GM21717 (cell line): ENCODE measurements at regions not wholly inside any gene's neighbourhood (a gene's known extent, or its start where the extent isn't known, plus 50 kb on each side); places are given as distances from the start of the nearest gene placed in this dataset.
"Not testable (repeated sequence)": the region's sequence is repeated elsewhere in the genome, so short reads cannot be mapped to it uniquely, and the experiment has no call there.

Source experiments
- ATAC-seq: cut with Tn5 transposase; IDR thresholded peaks from one replicate; pipeline ENCODE4 v1.9.1; 2021; ENCODE audit warnings: mild to moderate bottlenecking, moderate library complexity; ENCODE audit not compliant: unreplicated experiment

DNA sequence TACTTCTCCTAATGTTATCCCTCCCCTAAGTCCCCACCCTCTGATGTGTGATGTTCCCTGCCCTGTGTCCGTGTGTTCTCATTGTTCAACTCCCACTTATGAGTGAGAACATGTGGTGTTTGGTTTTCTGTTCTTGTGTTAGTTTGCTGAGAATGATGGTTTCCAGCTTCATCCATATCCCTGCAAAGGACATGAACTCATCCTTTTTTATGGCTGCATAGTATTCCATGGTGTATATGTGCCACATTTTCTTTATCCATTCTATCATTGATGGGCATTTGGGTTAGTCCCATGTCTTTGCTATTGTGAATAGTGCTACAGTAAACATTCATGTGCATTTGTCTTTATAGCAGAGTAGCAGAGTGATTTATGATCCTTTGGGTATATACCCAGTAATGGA lies 613.8 kb upstream of the KIF2B start:
- ATAC-seq: not testable (repeated sequence)

DNA sequence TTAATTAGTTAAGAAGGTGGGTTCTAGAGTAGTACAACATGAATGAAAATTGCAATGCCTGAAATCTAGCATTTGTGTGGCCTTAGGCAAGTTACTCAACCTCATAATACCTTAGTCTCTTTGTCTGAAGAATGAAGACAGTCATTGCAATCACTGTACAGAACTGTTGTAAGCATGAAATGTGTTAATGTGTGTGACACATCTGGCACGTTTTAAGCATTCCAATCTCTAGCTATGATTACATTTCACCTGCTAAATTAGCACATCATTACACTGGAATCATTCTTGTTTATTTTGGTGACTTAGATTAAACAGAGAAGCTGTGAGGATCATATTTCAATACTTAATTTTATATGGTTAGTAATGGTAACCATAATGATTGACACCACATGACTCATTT lies 629.7 kb upstream of the KIF2B start:
- no peak for ATAC-seq

DNA sequence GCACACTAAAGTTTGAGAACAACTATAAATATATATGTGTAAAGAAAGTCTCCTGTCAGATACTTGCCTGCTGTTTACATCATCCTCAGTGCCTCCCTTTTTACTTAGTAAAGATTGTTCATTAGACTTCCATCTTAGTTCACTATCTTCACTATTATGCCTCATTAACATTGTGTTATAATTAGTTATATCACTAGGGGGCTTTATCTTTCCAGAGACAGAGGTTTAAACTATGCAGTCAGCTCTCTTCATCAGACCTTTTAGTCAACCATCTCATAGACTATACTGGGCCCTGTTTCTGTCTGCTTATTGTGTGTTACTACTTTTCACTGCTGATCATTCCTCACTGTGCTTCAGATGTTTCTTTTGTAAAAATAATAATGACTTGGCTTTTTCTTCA lies 630.8 kb upstream of the KIF2B start:
- no peak for ATAC-seq

DNA sequence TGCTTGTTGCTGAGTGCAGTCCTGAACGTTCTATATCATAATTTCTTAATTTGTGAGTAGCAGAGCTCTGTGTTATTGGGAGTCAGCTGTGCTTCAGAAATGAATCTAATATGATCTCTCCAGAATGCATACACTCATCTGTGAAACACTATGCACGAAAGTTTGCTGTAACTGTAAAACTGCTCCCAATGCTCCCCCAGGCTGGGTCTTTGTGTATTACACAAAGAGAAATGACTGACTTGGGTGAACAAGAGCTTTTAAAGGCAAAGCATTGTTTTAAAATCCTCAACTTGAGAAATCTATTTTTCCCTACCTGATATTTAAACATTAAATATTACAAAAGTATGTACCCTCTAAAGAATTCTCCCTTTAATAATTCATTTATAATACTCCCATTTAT lies 636.7 kb upstream of the KIF2B start:
- ATAC-seq: no peak

DNA sequence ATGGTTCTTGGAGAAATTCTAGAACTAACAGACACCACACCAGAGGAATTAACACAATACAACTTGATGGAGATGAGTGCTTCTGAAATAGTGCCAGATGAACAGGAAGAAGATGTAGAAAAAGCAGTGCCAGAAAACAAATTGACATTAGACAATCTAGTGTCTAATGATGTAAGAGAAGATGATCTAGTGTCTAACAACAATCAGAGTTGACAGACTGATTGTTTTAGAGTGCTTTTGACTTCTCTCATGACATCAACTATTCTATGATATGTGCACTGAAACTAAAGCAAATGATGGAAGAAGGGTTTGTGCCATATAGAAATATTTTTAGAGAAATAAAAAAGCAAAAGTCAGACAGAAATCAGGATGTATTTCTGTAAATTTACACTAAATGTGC lies 646.1 kb upstream of the KIF2B start:
- no peak for ATAC-seq

DNA sequence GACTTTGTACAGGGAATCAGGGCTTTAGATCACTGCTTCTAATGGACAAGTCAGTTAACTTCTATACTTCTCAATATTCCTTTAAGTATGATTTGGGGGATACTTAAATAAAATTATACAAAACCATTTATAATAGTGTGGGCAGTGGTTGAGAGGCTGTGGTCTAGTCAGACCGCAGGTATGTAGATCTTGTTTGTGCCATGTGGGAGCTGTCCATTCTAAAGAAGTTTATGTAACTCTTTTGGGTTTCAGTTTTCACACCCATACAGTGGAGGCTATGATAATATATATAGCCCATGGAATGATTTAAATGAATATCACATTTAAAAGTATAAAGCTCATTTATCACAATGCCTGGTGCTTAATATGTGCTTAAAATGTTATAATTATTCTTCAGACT lies 654.3 kb upstream of the KIF2B start:
- no peak for ATAC-seq

DNA sequence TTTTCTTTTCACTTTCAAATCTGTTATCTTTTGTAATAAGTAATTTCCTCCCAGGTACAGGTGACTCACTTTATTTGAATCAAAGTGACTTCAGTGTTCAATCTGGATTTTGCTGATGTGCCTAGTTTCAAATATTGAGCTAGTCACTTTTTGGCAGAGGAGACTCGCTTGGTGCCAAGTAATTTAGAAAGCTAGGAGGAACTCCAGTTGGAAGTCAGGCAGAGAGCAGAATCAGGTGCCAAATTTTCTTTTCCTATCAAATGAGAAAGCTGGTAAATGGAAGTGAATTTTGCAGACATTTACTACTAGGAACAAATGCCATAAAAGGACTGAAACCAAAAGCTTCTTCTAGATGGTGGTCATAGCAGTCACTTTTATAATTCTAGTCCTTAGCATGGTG lies 656.0 kb upstream of the KIF2B start:
- ATAC-seq: no peak

DNA sequence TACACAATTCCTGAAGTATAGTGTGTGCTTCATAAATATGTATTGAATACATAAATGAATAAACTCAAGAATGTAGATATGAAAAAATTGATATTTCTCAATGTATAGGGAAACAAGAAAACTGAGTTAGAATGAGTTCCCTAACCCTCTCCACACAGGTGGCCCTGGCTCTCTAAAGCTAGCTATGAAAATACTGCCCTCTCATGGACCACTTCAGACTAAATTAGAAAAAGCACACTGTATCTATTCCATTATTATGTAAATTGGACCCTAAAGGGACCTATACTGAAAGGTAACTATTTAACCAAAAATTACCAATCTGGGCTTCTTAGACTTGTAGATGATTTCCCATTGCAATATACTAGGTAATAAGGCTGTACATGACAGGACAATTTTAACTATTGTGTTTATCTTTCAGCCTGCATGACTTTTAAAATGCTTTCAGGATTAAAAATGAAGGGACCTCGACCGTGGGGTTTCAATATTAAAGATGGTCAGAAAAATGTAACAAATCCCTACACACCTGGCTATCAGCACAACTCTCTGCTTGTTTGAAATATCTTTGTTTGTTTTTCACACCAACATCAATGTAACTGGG lies 672.5 kb upstream of the KIF2B start:
- no peak for ATAC-seq

DNA sequence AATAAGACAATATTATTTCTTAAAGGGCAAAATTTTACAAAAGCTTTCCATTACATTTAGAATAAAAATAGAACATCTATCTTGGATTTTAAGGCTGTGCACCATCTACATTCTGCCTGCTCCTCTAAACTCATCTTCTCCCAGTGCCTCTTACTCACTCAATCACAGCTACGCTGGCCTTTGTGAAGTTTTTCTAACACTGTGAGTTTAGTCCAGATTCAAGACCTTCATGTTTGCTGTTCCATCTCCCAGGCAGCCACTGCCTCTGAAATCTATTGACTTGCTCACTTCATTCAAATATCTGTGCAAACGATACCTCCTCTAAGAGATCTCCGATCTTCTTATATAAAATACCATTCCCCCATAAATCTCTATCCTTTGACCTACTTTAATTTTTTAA lies 673.4 kb upstream of the KIF2B start:
- no peak for ATAC-seq

DNA sequence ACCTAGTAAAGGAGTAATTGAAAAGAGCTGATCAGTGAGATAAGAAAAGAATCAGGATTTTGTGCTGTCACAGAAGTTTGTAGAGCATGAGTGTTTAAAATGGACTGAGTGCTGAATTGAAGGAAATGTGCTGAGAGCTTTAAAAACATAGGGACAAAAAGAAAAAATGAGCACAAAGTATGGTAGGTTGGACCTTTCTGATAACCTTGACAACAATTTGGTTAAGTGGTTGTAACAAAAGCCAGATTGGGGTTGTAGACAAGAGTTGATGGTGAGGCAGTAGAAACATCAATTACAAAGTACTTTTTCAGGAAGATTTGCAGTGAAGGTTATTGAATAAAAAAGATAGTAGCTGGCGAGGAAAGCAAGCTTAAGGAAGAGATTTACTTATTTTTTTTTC lies 674.7 kb upstream of the KIF2B start:
- no peak for ATAC-seq

DNA sequence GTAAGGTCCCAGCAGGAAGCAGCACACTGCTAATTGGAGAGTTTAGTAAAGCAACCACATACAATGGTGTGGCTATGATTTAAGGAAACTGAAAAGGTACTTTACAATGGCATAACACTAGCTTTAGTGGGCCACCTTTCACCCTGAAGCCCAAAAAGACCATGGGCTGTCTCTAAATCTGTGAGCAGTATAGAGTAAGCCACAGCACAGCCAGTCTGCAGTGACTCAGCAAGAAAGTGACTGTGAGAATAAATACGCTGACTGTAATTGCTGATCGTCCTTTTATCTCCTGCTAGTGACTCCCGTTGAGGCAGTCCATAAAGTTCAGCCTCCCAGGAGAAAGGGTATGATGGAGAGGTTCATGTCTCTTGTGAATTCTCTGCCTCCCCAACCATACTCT lies 679.8 kb upstream of the KIF2B start:
- ATAC-seq: no peak

DNA sequence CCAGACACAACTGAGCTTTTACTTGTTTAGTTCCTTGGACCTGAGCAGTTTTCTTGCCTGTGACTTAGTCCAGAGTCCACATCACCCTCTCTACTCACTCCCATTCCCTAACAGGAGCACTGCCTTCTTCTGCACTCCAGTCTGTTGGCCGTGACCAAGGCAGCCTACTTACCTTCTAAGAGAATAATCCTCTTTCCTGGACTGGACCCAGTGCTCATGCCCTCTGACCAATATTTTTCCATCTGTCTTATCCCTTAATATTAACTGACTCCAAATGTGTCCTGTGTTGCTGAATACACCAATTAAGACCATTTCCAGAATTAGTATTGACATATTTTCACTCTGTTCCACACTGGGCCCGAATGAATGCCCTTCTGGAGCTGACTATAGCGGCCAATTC lies 681.0 kb upstream of the KIF2B start:
- no peak for ATAC-seq

DNA sequence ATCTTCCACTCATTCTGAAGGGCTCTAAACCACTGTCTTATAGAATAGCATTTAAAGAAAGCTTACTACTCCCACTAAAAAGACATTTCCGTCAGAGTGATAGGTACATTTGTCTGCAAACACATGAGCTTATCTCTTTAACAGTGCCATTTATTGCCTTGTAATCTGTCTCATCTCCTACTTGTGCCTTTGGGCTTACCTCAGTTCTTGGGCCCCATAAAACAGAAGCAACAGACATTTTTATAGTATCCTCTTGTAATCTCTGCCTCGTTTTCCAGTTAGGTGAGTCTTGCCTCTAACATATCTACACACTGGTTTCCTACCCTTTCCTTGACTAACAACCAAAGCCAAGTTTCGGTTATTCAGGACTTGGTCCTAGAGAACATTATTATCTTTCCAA lies 681.4 kb upstream of the KIF2B start:
- ATAC-seq: no peak

DNA sequence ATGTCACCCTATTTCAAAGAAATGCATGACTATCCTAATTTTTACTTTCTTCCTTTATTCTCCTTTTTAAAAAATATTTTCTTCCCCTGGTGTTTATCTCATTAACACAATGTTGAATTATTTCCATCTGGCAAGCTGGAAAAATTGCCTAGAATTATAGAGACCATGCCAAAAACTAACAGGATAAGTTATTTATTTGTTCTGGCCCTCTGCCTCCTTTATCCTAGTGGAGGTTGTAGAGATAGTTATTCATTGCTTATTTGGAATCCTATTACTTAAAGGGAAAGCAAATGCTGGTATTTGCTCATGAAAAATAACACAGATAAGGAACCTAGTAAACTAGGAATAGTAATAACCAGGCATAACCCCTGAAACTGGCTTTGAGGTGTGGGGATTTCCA lies 684.9 kb upstream of the KIF2B start:
- no peak for ATAC-seq

DNA sequence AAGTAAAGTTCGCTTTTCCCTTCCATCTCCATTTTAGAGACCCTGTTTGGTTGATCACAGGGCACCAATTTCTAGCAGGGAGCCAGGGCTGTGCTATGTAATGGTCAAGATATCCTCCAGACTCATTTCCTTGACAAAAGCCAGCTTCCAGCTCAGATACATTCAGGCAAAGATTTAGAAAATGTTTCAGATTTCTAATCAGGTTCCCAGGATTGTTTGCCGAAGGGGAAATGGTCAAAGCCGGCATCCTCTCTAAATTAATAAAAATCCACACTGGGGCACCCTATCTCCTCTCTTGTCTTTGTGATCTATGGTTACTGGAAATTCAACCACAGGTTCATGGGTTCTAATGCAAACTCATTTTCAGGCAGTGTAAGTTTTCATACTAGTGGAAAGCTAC lies 686.8 kb upstream of the KIF2B start:
- ATAC-seq: no peak

DNA sequence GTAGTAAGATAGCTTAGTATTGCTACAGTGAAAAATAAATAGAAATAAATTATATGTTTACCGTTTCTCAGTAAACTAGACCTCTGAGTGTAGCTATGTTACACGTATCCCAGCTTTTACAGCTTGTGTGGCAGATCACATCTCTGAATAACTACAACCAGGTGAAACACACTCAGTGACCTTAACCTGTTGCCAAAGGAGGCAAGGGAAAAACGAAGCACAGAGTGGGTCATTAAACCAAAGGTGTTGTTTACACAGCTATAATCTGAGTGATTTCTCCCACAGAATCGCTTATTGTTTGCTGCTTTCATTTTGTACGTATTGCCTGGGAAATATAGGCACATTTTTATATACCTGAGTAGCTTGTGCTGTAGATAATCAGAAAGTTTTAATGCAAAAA lies 688.2 kb upstream of the KIF2B start:
- no peak for ATAC-seq

DNA sequence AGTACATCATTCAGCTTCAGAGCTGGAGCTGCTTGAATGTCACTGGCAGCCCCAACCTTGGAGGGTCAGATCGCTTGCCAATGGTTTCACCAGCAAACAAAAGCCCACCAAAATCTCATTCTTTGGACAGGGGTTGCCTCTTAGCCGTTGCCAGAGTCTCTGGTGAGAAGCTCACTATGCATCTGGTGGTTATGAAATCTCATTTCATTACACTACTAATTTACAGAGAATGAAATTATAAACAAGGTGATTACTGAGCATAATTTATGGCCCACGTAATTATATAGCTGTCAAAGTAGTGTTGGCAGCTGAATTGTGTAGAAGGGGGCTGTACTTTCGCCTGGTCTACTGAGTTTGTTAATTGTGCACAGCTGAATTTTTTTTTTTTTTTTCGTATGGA lies 688.9 kb upstream of the KIF2B start:
- ATAC-seq: no peak

DNA sequence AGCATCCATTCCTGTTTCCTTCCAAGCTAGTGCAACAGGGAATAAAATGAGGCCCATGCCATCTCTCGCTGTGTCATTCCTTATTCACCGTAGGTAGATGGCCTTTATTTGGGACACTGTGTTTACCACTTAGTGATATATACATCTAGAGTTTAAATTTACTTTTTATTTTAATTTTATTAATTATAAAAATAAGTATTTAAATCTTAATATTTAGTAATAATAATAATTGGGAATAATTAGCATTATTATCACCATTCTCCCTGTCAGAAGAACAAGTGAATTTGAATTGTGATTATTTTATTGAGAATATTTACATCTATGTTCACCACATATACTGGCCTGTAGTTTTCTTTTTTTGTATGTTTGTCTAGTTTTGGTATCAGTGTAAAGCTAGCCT lies 692.9 kb upstream of the KIF2B start:
- ATAC-seq: no peak

DNA sequence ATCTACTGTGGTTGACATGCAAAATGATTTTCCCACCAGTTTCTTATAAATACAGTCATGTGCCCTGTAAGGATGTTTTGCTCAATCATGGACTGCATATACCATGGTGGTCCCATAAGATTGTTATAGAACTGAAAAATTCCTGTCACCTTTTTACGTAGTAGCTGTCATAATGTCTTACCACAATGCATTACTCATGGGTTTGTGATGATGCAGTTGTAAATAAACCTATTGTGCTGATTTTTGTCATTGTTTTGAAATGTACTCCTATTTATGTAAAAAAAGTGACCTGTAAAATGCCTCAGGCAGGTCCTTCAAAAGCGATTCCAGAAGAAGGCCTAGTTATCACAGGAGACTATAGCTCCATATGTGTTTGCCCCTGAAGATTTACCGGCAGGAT lies 695.4 kb upstream of the KIF2B start:
- ATAC-seq: no peak

DNA sequence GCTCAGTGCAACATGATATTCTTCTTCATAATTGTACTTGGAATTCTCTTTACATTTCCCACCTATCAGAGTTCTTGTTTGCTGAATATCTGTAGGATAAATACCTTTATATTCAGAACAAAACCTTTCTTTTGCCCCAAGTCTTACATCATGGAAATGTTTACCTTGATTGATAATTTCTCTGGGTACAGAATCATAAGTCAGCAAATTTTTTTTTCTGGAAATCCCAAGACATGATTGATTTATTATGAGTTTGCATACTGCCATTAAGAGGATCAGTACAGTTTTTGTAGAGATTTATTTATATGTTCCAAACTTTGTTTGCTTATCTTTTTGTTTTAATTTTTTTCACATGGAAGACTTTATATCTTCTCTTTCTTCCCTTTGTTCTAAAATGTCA lies 699.8 kb upstream of the KIF2B start:
- ATAC-seq: no peak

DNA sequence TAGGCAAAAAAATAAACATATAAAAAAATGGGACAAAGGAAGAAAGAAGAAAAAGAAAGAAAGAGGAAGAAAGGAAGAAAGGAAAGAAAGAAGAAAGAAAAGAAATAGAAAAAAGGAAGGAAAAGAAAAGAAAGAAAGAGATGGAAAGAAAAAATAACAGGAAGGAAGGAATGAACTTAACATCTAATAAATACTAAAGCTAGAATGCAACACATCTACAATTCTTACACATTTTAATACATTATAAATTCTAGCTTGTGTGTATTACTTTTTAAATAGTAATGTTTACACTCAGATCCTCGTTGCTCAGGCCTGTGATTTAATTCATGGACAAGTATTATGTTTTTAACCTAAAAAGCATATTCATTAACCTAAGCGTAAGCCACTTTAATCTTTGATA lies 703.0 kb upstream of the KIF2B start:
- ATAC-seq: no peak

DNA sequence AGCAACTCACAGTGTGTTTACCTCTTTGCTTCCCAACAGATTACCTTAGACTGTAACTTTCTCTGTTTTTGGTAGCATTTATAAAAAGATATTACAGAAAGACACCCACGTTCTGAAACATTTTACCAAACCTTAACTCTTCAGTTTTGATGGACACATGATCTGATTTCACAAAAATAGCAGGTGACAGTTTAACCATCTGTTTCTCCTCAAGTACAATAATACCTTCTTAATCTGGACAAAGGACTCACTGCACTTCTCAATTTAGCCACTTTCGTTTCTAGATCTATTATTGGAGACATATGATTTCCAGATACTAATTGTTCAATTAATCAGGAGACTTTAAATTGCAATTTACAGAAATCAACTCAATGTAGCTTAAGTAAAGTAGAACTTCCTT lies 703.8 kb upstream of the KIF2B start:
- no peak for ATAC-seq

DNA sequence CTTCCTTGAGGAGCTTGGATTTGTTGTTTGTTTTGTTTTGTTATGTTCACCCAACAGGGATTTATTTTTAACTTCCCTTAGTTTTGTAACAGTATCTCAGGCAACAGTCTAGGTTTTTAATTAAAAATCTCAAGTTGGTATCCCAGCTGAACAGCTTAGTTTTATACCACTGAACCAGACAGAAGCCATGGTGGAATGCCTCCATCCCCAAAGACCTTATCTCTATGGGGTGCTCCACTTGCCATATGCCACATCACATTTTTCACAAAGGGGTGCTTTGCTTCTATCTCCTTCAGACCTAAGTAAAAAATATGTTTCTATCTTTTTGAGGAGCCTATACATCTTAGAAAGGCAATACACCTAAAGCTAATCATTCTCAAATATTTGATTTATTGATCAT lies 715.8 kb upstream of the KIF2B start:
- no peak for ATAC-seq

DNA sequence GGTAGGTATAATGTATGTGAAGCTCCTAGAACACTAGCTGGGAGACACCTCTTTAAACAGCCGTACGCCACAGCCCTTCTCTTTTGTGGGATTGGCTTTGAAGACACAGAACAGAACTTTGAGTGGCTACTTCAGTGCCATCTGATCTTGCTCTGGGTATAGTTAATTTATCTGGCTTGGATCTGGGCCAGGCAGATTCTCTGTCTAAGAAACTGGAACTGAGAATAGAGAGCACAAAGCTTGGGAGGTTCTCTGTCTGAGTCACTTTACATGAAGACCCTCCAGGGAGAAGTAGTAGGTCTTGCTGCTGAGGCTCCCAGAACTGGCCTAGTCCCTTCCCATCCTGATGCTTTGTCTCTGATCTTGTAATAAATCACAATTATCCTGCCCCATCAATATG lies 721.0 kb upstream of the KIF2B start:
- ATAC-seq: no peak
